ENCODE measurements at regions not wholly inside any gene's neighbourhood (a gene's known extent, or its start where the extent isn't known, plus 50 kb on each side); places are given as distances from the start of the nearest gene placed in this dataset.

- TF ChIP-seq, protein P1, sequence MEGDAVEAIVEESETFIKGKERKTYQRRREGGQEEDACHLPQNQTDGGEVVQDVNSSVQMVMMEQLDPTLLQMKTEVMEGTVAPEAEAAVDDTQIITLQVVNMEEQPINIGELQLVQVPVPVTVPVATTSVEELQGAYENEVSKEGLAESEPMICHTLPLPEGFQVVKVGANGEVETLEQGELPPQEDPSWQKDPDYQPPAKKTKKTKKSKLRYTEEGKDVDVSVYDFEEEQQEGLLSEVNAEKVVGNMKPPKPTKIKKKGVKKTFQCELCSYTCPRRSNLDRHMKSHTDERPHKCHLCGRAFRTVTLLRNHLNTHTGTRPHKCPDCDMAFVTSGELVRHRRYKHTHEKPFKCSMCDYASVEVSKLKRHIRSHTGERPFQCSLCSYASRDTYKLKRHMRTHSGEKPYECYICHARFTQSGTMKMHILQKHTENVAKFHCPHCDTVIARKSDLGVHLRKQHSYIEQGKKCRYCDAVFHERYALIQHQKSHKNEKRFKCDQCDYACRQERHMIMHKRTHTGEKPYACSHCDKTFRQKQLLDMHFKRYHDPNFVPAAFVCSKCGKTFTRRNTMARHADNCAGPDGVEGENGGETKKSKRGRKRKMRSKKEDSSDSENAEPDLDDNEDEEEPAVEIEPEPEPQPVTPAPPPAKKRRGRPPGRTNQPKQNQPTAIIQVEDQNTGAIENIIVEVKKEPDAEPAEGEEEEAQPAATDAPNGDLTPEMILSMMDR (optimal IDR thresholded peaks at IDR 0.05 in 1 of 3, IDR thresholded peaks at IDR 0.05 in 1 of 3, conservative IDR thresholded peaks at IDR 0.05 in 1 of 3; ENCODE audit: extremely low read depth in 1 of 3, insufficient read depth in 2 of 3, low read length in 3 of 3) = no peak
- no peak for TF ChIP-seq EZH2 (IDR thresholded peaks at IDR 0.05; ENCODE audit: low read length)
Measured at GRCh38 chr4:149135062-149135461, 680.6 kb downstream of the IQCM start.
